HL-60 (cell line): ENCODE measurements at regions not wholly inside any gene's neighbourhood (a gene's known extent, or its start where the extent isn't known, plus 50 kb on each side); places are given as distances from the start of the nearest gene placed in this dataset.

Experiments used
- DNase-seq, 2 experiments: peaks; one replicate each; pipeline ENCODE4 v3.0.0-alpha.2; 2010 to 2020; ENCODE audit warnings: low read depth in 1 of 2, low spot score in 1 of 2
- H3K27ac ChIP-seq: fragments of 250-450 bp; sonication (Bioruptor Pico); replicated peaks from 2 replicates; pipeline ENCODE4 v1.5.1; 2020; ENCODE audit warnings: mild to moderate bottlenecking, moderate library complexity
- H3K27me3 ChIP-seq: fragments of 250-450 bp; sonication (Bioruptor Pico); 2 replicates; pipeline ENCODE4 v1.5.1; 2021; ENCODE audit warnings: mild to moderate bottlenecking, moderate library complexity; ENCODE audit not compliant: insufficient read depth, poor library complexity, severe bottlenecking
- H3K4me3 ChIP-seq: replicated peaks from 2 replicates; pipeline ENCODE4 v1.5.1; 2011; ENCODE audit warnings: mild to moderate bottlenecking, control low read depth, low read length; ENCODE audit not compliant: insufficient read depth
- CTCF ChIP-seq: IDR thresholded peaks from one replicate; pipeline ENCODE4 v1.5.1; 2011; ENCODE audit warnings: low read length, control low read depth, inconsistent platforms; ENCODE audit not compliant: insufficient read depth
- GABPA ChIP-seq: IDR thresholded peaks from 2 replicates; pipeline ENCODE4 v1.6.1; 2012; ENCODE audit warnings: low read depth
- POLR2AphosphoS5 ChIP-seq: IDR thresholded peaks from 2 replicates; pipeline ENCODE4 v1.6.1; 2012; ENCODE audit warnings: low read depth
- REST ChIP-seq: IDR thresholded peaks from 2 replicates; pipeline ENCODE4 v1.6.1; 2012; ENCODE audit warnings: low read depth; ENCODE audit not compliant: insufficient replicate concordance
- SPI1 ChIP-seq: IDR thresholded peaks from 2 replicates; pipeline ENCODE4 v1.6.1; 2012; ENCODE audit warnings: low read depth, mild to moderate bottlenecking, borderline replicate concordance

- Histone ChIP-seq H3K27ac (no peak overlapping the region), H3K4me3 (no peak overlapping the region), H3K27me3 (peaks cover 3% of the 10 kb centered on the region)
- TF ChIP-seq REST = no peak
- TF ChIP-seq CTCF = no peak
- no peak for TF ChIP-seq POLR2AphosphoS5
- no peak for TF ChIP-seq GABPA
- TF ChIP-seq SPI1 = no peak
- DNase-seq = no peak
These were observed 166.7 kb downstream of the TTLL2 start for GRCh38 chr6:167491438-167492099.

GRCh38 chr6:167492100-167492449 is 167.2 kb downstream of the TTLL2 start:
- H3K27me3 ChIP-seq = peaks cover 3% of the 10 kb centered on the region
- TF ChIP-seq POLR2AphosphoS5 (no peak), CTCF (no peak), REST (no peak), GABPA (no peak), SPI1 (no peak)
- no peak overlapping the region for H3K27ac ChIP-seq
- DNase-seq = no peak
- H3K4me3 ChIP-seq = no peak overlapping the region

- no peak for DNase-seq
- Histone ChIP-seq H3K27ac (no peak overlapping the region), H3K27me3 (peaks cover 3% of the 10 kb centered on the region), H3K4me3 (no peak overlapping the region)
- TF ChIP-seq CTCF = no peak
- TF ChIP-seq SPI1 = no peak
- no peak for TF ChIP-seq REST
- no peak for TF ChIP-seq GABPA
- no peak for TF ChIP-seq POLR2AphosphoS5
These were observed 168.4 kb downstream of the TTLL2 start for GRCh38 chr6:167493310-167493709.
